Nephron (organoid): ENCODE measurements at regions not wholly inside any gene's neighbourhood (a gene's known extent, or its start where the extent isn't known, plus 50 kb on each side); places are given as distances from the start of the nearest gene placed in this dataset.
"Not testable (repeated sequence)": the region's sequence is repeated elsewhere in the genome, so short reads cannot be mapped to it uniquely, and the experiment has no call there.

Experiments used
- H3K27ac Mint-ChIP-seq, 3 experiments: 2 replicates each; pipeline ENCODE4 v1.8.0; 2020; ENCODE audit warnings: mixed read lengths in 3 of 3, mild to moderate bottlenecking in 2 of 3, moderate library complexity in 1 of 3
- H3K27me3 Mint-ChIP-seq: 2 replicates; pipeline ENCODE4 v1.8.0; 2021; ENCODE audit warnings: low read depth, mild to moderate bottlenecking, moderate library complexity, mixed read lengths
- H3K36me3 Mint-ChIP-seq: 2 replicates; pipeline ENCODE4 v1.8.0; 2020; ENCODE audit warnings: low read depth, mixed read lengths
- H3K4me1 Mint-ChIP-seq: 2 replicates; pipeline ENCODE4 v1.8.0; 2020; ENCODE audit warnings: mixed read lengths
- H3K4me3 Mint-ChIP-seq, 3 experiments: 2 replicates each; pipeline ENCODE4 v1.8.0; 2020; ENCODE audit warnings: mild to moderate bottlenecking in 3 of 3, mixed read lengths in 3 of 3, moderate library complexity in 2 of 3
- H3K9me3 Mint-ChIP-seq: 2 replicates; pipeline ENCODE4 v1.8.0; 2020; ENCODE audit warnings: mixed read lengths
- CTCF ChIP-seq, 3 experiments: fragments of 200-600 bp; sonication (generic); IDR thresholded peaks; one replicate each; pipeline ENCODE4 v1.5.0; 2021; ENCODE audit warnings: antibody characterized with exemption in 3 of 3; ENCODE audit not compliant: unreplicated experiment in 3 of 3

- peak overlapping the region; percentile 1 to 49 (median 35) for H3K27ac Mint-ChIP-seq
- peaks cover 60% of the 10 kb centered on the region for H3K4me1 Mint-ChIP-seq
- H3K4me3 Mint-ChIP-seq = peak overlapping the region in 1 of 3 experiments; percentile 14
- H3K27me3 Mint-ChIP-seq = peaks cover 11% of the 10 kb centered on the region
- H3K9me3 Mint-ChIP-seq = no peaks in the 10 kb centered on the region
- no peak for TF ChIP-seq CTCF (IDR thresholded peaks at IDR 0.05; ENCODE audit: unreplicated experiment in 3 of 3)
- no peaks in the 10 kb centered on the region for H3K36me3 Mint-ChIP-seq
These were observed 57.3 kb upstream of the HABP2 start for GRCh38 chr10:113495553-113495952.

- H3K4me3 Mint-ChIP-seq = peak overlapping the region in 1 of 3 experiments; percentile 14
- H3K27ac Mint-ChIP-seq = peak overlapping the region; percentile 35 to 69 (median 65)
- no peak for TF ChIP-seq CTCF (IDR thresholded peaks at IDR 0.05; ENCODE audit: unreplicated experiment in 3 of 3)
- no peaks in the 10 kb centered on the region for H3K36me3 Mint-ChIP-seq
- H3K4me1 Mint-ChIP-seq = peaks cover 60% of the 10 kb centered on the region
- no peaks in the 10 kb centered on the region for H3K9me3 Mint-ChIP-seq
- peaks cover 12% of the 10 kb centered on the region for H3K27me3 Mint-ChIP-seq
These were observed 56.4 kb upstream of the HABP2 start for GRCh38 chr10:113496111-113497109.

GRCh38 chr10:113497198-113497597 lies 55.7 kb upstream of the HABP2 start:
- peak overlapping the region in 1 of 3 experiments; percentile 35 for H3K27ac Mint-ChIP-seq
- H3K4me1 Mint-ChIP-seq = peaks cover 55% of the 10 kb centered on the region
- no peak overlapping the region for H3K4me3 Mint-ChIP-seq
- H3K36me3 Mint-ChIP-seq = no peaks in the 10 kb centered on the region
- H3K27me3 Mint-ChIP-seq = peaks cover 12% of the 10 kb centered on the region
- TF ChIP-seq CTCF (IDR thresholded peaks at IDR 0.05; ENCODE audit: unreplicated experiment in 3 of 3) = no peak
- peaks cover 4% of the 10 kb centered on the region for H3K9me3 Mint-ChIP-seq

- H3K9me3 Mint-ChIP-seq = peaks cover 5% of the 10 kb centered on the region
- H3K27ac Mint-ChIP-seq = peak overlapping the region in 2 of 3 experiments; percentile 71 to 75
- H3K4me1 Mint-ChIP-seq = peaks cover 46% of the 10 kb centered on the region
- H3K36me3 Mint-ChIP-seq = no peaks in the 10 kb centered on the region
- no peak overlapping the region for H3K4me3 Mint-ChIP-seq
- H3K27me3 Mint-ChIP-seq = peaks cover 12% of the 10 kb centered on the region
- no peak for TF ChIP-seq CTCF (IDR thresholded peaks at IDR 0.05; ENCODE audit: unreplicated experiment in 3 of 3)
These were observed 53.9 kb upstream of the HABP2 start for GRCh38 chr10:113498997-113499396.

GRCh38 chr10:113499806-113500205 lies 53.0 kb upstream of the HABP2 start:
- Mint-ChIP-seq H3K9me3 (peaks cover 5% of the 10 kb centered on the region), H3K4me3 (no peak overlapping the region), H3K27me3 (peaks cover 12% of the 10 kb centered on the region), H3K36me3 (no peaks in the 10 kb centered on the region), H3K27ac (peak overlapping the region in 1 of 3 experiments; percentile 75), H3K4me1 (peaks cover 45% of the 10 kb centered on the region)
- TF ChIP-seq CTCF (IDR thresholded peaks at IDR 0.05; ENCODE audit: unreplicated experiment in 3 of 3) = no peak

GRCh38 chr10:113501031-113501430 lies 51.8 kb upstream of the HABP2 start:
- Mint-ChIP-seq H3K4me1 (peaks cover 33% of the 10 kb centered on the region), H3K27me3 (peaks cover 12% of the 10 kb centered on the region)
- H3K27ac Mint-ChIP-seq, H3K4me3 Mint-ChIP-seq, H3K36me3 Mint-ChIP-seq, H3K9me3 Mint-ChIP-seq: not testable (repeated sequence)
